ENCODE measurements at regions not wholly inside any gene's neighbourhood (a gene's known extent, or its start where the extent isn't known, plus 50 kb on each side); places are given as distances from the start of the nearest gene placed in this dataset.
"Not testable (repeated sequence)": the region's sequence is repeated elsewhere in the genome, so short reads cannot be mapped to it uniquely, and the experiment has no call there.

DNA sequence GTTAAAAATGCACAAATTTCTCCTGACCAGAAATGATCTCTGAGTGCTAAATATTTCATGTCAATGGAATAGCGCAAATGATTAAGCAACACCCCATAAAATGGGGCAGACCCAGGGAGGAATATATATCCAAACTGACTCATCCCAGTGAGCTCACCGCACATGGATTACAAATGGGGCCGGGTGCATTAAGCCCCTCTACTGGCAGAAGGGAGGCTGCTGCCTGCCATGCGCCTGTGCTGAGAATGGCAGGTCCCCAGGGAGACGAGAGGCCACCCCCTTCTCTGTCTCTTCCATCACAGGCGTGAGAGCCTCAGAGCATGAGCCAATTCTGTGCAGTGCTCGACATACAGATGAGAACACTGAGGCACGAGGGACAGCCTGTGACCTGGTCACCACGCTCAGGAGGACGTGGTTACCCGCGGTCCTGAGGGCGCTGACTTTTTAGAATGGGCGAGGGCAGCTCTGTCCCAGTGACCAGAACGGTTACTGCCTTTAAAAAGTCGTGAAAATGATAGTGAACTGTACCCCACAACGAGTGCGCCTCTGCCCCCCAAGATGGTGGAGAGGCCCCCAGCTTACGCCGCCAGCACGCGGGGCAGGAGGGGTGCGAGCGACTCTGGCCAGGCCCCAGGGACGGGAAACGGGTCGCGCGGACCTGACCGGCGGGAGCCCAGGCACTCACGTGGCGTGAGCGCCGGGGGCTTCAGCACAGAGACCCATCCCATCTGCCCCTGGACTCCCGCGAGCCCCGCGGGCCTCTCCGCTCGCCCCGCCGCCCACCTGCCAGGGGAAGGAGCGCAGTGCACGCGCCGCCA is 130.2 kb upstream of the ALDH3B2 start:
- not testable (repeated sequence) for FAIRE-seq

DNA sequence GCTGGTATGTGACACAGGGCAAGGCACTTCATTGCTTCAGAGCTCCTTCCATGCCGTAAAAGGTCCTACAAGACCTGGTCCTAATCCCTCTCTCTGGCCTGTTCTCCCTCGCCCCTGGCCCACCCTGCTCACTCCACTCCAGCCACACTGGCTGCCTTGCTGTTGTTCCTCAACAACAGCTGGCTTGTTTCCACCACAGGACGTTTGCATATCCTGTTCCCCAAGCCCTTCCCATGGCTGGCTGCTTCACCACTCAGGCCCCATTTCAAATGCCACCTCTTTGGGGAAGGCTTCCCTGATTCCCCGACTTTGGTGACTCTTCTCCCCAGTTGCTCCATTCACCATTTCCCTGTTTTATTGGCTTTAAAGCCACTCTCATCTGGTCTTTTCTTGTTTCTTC is 129.1 kb upstream of the ALDH3B2 start:
- not testable (repeated sequence) for FAIRE-seq

DNA sequence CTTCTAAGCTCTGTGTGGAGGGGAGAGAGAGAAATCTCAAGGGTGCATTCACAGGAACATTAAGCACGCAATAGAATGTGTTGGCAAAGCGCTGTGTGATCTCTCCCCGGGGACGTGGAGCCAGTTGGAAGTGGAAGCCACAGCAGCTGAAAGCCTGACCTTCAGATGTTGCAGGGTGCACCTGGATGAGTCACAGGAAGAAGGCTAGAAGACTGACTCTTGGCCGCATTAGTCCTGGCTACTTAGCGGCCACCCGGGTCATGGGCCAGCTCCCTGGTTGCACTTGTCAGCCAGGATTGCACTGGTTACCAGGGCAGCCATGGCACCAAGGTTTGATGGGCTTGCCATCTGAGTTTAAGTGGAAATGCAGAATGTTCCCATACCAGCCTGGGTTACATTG is 128.6 kb upstream of the ALDH3B2 start:
- FAIRE-seq: not testable (repeated sequence)

DNA sequence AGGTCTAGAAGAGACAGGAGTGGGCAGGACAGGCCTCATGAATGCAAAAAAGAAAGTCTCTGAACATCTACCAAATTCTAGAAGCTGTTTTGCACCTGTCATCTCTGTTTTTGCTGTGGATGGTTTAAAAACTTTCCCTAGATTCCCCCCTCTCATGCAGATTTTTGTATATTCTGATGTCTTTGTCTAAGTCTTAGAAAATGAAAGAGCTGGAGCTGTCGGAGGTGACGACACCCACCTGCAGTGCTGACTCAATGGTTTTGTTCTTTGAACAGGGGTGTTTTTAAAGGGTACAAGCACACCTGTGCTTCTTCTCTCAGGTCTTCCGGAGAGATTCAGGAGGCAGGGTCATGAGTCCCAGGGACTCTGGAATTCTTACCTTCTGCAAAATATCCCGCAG is 128.2 kb upstream of the ALDH3B2 start:
- FAIRE-seq: not testable (repeated sequence)

DNA sequence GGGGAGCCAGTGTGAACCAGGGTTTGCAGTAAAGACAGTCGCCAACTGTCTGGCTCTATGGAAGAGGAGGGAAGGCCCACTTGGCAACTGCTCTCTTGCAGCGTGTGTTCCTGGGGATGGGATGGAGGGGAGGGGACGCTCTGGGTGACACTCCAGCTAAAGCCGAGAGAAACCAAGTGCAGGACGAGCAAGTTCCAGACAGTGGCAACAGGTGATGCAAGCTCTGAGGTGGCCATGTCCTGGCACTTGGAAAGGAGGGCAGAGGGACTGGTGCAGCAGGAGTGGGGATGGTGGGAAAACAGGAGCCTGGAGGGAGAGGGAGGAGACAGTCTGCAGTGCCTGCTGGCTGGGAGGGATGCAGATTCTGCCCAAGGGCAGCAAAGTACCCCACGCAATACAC is 127.0 kb upstream of the ALDH3B2 start:
- not testable (repeated sequence) for FAIRE-seq

DNA sequence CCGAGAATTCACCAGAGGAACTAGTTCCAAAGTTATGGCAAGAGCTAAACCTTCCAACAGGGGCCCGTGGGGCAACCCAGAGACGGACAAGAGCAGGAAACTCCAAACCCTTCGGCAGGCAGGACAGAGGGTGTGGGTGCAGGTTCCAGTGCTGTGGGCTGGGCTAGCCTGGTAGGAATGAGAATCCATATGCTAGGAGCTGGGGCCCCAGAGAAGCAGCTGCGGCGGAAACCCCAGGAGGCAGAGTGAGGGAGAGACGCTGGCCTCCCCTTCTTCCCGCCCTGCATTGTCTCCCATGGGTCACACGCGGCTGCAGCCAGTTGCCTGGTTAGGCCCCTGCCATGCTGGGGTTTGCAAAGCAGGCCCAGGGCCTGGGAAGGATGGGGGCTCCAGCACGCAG is 126.2 kb upstream of the ALDH3B2 start:
- not testable (repeated sequence) for FAIRE-seq

DNA sequence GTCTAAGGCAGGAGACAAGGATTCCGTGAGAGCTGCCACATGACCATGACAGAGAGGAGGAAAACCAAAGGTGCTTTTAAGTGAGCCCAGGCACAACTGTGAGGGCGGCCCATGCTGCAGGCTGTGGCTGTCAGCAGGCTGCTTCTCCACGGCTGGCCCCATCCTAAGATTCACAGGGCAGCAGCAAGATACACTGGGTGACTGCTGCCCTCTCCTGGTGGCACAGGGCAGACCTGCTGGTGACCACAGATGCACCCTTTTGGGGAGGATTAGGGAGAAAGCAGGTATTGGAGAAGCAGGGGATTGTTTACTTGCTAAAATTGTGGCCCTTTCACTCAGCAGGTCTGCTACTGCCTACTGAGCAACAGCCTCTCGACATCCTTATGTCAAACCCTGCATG is 125.4 kb upstream of the ALDH3B2 start:
- FAIRE-seq: not testable (repeated sequence)

DNA sequence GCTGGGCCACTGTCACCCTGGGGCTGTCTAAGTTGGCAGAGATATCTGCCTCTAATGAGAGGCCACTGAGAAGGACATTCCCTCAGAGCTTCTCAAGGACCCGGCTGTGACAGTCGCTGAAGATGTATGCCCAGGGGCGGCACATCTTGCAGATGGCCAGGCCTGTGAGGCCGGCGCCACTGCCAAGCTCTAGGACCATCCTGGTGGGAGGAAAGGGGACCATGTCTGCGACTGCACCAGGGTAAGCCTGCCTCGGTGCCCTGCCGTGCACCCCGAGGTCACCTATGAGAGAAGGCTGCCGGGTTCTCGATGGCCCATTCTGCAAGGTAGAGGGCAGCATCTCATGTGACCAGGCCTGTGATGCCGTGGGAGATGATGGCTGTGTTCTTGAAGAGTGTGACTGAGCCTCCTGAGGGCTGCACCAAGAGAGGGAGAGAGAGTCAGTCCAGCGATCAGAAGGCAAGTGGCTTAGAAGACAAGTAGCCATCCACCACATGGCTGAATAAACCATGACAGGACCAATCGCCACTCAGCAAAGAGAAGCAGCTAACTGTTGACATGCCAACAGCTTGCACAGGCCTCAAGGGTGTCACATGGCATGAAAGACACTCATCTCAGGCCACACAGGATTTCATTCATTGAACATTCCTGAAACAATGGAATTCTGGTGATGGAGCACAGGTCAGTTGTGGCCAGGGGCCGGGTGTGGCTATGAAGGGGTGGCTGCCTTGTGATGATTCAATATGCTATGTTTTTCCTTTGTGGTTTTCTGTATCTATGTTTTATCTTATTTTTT is 123.5 kb upstream of the ALDH3B2 start:
- FAIRE-seq: not testable (repeated sequence)

DNA sequence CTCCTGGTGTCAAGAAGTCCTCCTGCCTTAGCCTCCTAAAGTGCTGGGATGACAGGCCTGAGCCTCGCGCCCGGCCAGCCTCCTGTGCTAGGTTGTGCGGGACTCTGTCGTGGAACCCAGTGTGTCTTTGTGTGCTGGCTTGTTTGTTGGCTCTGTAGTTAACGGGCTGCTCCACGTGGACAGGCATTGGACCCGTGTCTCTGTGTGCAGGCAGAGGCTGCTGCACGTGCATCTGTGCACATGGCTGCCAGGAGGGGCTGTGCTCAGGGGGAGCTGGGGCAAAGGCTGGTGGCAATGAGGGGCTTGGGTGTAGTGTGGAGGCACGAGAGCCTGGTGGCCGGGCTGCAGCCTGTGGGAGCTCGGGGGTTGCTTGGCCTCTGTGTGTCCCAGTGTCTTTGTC is 121.3 kb upstream of the ALDH3B2 start:
- no peak for FAIRE-seq

DNA sequence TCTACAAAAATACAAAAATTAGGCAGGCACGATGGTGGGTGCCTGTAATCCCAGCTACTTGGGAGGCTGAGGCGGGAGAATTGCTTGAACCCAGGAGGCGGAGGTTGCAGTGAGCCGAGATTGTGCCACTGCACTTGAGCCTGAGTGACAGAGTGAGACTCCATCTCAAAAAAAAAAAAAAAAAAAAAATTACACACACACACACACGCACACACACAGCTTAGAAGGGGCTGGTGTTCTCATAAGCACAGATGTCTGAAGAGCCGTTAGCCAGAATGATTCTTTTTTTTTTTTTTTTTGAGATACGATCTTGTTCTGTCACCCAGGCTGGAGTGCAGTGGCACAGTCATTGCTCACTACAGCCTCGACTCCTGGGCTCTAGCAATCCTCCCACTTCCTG is 119.3 kb upstream of the ALDH3B2 start:
- not testable (repeated sequence) for FAIRE-seq

DNA sequence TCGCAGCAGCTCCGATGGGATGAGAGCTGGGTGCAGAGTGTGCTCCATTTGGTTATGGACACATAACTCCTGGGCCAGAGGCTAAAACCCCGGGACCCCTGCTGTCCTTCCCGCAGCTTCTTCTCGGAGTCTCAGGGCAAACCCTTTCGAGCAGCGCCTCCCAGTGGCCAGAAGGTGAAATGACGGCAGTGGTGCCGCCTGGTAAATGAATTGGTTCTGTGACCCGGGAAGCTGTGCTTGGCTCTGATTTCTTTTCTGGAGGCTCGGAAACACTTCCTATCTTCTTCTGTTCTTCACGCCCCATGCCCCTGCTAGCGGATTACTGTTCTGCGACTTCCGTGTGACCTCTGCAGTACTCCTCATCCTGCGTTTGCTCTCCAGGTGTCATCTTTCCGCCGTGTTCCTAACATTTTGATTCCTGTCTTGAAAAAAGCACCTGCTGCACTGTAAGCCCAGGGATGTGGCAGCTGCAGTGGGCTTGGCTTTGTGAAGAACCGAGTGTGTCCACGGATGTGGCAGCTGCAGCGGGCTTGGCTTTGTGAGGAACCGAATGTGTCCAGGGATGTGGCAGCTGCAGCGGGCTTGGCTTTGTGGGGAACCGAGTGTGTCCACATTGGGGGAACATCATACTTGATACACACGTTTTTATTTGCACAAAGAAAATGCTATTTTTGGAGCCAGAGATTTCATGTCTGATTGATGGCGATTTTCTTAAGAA is 118.0 kb upstream of the ALDH3B2 start:
- FAIRE-seq: not testable (repeated sequence)

DNA sequence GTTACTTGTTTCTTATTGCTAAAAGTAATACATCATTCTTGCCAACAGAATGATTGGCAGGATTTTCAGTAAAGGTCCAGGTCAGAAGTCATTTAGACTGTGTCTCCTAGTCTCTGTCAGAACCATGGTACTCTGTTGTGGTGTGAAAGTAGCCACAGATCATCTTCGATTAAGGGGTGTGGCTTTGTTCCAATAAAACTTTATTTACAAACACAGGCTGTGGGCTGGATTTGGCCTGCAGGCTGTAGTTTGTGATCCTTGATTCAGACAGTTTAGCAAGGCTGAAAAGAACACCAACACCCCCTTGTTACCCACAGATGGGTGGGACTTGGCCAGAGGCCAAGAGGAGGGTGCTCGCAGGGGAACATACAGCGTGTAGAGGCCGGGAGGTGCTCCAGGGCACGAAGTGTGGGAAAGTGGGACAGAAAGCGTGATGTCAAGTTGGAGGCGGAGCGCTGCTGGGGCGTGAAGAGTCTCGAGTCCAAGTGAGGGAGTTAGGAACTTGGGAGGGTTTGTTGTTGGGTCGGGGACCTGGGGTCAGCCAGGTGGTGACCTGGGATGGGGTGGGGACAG is 117.3 kb upstream of the ALDH3B2 start:
- FAIRE-seq: not testable (repeated sequence)

DNA sequence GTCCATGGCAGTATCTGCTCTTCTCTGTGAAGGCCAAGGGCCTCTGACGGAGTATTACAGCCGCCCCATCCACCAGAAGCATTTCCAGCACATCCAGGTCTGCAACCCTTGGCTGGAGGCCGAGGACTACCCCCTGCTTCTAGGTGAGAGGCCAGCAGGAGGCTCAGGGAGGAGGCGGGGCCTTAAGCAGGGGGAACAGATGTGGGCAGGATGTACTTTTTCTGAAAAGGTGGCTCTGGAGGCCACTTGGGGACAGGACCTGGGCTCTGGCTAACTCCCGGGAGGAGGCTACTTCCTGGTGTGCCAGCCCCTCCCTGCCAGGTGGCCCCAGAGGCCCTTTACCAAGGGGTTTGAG is 113.9 kb upstream of the ALDH3B2 start:
- FAIRE-seq: not testable (repeated sequence)

DNA sequence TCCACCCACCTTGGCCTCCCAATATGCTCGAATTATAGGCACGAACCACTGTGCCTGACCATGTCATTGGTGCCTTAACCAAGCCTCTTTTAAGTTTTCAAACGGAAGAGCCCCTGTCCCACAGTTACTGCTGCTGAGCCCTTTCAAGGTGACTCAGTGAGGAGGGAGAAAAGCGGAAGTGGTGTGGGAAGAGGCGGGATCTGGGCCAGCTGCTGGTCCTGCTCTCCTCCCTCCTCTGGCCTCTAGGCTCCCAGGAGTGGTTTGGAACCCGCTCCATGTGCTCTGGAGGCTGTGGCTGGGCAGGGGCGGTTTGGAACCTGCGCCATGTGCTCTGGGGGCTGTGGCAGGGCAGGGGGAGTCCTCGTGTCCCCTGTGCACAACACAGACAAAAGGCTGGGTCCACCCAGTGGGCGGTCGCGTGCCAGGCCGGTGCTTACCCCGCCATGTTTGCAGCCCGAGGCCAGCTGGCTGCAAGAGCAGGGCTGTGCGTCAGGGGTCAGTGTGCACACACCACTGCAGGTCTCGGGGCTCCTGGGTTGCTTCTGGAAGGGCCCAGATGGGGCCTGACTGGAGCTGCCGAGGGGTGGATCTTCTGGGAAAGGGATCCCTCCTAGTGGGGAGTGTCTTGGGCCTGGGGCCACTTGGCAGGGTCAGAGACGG is 113.4 kb upstream of the ALDH3B2 start:
- FAIRE-seq: not testable (repeated sequence)

DNA sequence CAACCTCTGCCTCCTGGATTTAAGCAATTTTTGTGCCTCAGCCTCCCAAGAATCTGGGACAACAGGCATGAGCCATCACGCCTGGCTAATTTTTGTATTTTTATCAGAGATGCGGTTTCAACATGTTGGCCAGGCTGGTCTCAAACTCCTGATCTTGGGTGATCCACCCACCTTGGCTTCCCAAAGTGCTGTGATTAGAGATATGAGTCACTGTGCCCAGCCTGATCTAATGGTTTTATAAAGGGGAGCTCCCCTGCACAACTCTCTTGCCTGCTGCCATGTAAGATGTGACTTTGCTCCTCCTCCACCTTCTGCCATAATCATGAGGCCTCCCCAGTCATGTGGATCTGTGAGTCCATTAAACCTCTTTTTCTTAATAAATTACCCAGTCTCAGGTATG is 107.5 kb upstream of the ALDH3B2 start:
- FAIRE-seq: not testable (repeated sequence)

DNA sequence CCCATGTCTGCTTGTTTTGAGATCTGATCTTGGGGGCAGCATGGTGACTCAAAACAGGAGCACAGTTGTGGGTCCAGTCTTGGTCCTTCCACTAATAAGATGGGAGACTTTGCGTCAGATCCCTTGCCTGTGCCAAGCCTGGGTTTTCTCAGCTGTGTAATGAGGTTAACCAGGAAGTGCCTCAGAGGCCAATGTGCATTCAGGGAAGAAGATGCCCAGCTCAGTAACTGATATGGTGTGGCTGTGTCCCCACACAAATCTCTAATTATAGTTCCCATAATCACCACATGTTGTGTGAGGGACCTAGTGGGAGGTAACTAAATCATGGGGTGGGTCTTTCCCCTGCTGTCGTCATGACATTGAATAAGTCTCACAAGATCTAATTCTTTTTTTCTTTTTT is 107.1 kb upstream of the ALDH3B2 start:
- not testable (repeated sequence) for FAIRE-seq

DNA sequence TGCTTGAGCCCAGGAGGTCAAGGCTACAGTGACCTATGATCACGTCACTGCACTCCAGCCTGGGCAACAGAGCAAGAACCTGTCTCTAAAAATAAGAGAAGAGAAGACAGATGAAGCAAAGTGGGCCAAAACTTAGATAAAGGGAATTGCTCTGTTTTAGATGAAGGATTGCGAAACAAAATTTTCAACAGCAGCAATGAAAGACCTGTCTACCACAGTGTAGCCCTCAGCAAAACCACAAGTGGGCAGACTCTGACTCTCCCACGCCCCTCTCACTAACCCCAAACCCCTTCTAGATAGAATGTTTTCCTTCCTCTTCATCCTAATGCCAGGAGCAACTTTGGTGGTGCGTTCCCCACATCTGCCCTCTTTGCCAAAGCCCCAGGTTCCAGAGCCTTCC is 105.6 kb upstream of the ALDH3B2 start:
- no peak for FAIRE-seq

DNA sequence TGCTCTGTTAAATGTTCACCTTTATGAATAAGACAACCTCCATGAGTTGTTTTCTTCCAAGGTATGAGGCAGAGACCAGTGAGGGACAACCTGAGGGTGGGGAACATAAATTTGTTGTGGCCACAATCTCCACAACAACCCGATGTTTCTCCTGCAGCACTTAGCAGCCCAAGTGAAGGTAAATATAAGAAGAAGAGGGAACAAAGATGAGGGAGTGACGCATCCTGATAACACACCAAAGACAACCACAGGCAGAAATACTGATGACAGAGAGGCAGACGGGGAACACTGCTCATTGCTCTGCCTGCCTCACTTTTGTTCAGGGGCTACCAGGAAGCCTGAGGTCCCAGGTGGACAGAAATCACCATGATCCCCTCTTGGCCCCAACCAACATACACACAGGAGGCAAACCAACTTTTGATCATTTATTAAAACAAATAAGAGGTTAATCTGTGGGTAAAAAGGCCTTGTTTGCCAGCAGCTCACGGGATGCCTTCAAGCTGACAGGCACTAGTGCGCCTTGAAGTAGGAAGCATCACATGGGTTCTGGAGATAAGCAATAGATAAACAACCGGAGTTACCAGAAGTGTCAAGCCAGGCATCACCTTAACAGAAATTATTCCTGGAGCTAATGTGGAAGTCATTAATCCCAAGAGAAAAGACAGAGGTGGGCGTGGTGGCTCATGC is 104.9 kb upstream of the ALDH3B2 start:
- FAIRE-seq: not testable (repeated sequence)

DNA sequence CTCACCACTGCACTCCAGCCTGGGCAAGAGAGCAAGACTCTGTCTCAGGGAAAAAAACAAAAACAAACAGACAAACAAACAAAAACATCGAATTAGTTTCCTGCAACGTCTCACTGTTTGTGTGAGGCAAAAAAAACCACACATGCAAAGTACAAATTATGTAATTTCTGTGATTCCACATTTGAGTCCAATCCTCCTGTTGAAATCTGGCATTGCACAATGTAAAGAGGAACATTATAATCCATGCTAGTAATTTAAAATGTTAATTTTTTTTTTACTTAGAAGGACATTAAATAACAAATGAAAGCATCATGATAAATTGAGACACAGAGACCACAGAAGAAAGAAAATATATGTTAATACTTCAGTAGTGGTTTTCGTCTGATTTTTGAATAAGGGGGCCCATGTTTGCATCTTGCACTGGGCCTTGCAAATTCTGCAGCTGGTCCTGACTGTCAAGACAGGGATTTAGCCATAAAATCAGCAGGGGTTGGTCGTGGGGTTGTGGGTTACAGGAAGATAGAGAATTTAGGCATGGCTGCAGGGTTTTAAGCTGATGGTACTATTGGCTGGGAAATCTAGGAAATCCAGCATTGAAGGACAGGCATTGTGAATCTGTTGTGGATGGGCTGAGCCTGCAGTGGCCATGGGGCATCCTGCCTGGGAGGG is 102.6 kb upstream of the ALDH3B2 start:
- no peak for FAIRE-seq

DNA sequence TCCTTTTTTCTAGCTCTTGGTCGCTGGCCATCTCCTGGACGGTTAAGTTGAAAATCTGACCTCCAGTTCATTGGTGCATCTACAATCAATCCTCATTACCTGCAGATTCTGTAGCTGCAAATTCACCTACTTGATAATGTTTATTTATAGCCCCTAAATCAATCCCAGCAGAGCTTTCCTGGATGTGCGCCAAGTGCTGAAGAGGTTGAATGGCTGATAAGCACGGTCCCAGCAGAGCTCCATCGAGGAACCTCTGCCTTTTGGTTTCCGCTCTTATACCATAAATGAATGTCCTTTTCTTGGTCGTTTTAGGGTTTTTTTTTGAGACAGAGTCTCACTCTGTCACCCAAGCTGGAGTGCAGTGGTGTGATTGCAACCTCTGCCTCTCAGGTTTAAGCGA is 99.8 kb upstream of the ALDH3B2 start:
- not testable (repeated sequence) for FAIRE-seq

DNA sequence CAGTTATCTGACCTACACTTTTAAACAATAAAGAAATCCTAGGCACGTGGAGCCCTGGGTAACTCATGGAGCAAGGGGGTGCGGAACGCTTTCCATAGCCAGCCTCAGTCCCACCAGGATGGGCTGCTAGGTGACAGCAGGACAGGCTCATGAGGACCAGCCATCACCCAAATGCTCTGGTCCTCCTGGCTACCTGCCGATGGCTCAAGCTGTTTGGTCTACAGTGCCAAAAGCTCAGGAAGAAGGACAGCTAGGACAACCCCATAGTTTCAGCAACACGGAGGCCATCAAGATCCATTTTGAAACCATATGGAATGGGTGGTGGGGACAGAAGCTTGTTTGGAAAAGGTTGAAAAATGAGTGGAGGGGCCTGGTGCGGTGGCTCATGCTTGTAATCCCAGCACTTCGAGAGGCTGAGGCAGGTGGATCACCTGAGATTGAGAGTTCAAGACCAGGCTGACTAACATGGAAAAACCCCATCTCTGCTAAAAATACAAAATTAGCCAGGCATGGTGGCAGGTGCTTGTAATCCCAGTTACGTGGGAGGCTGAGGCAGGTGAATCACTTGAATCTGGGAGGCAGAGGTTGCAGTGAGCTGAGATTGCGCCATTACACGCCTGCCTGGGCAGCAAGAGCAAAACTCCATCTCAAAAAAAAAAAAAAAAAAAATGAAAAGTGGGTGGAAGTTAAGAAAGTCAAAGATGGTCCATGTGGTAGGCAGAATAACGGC is 93.7 kb upstream of the ALDH3B2 start:
- FAIRE-seq: not testable (repeated sequence)
